ENCODE measurements at regions not wholly inside any gene's neighbourhood (a gene's known extent, or its start where the extent isn't known, plus 50 kb on each side); places are given as distances from the start of the nearest gene placed in this dataset.

GRCh38 chr17:33664116-33664840, 371.2 kb upstream of the ASIC2 start:
- ATAC-seq (no peak), DNase-seq (no peak)
- Histone ChIP-seq H3K36me3 (no peaks in the 10 kb centered on the region), H3K27me3 (no peaks in the 10 kb centered on the region), H3K4me3 (no peak overlapping the region), H3K27ac (no peak overlapping the region), H3K9me3 (no peaks in the 10 kb centered on the region), H3K4me1 (peaks cover 10% of the 10 kb centered on the region)
- no peak for TF ChIP-seq CTCF (IDR thresholded peaks at IDR 0.05)
- intact Hi-C loops (cut with DNase I): no loop called here

GRCh38 chr17:33667052-33667509, 374.0 kb upstream of the ASIC2 start:
- H3K27ac ChIP-seq: no peak overlapping the region
- H3K27me3 ChIP-seq: no peaks in the 10 kb centered on the region
- intact Hi-C loops (cut with DNase I): no loop called here
- H3K36me3 ChIP-seq: no peaks in the 10 kb centered on the region
- H3K4me3 ChIP-seq: no peak overlapping the region
- H3K9me3 ChIP-seq: no peaks in the 10 kb centered on the region
- H3K4me1 ChIP-seq: peaks cover 10% of the 10 kb centered on the region
- TF ChIP-seq CTCF (IDR thresholded peaks at IDR 0.05): no peak
- peak; percentile 72 for ATAC-seq
- DNase-seq: no peak

GRCh38 chr17:33667671-33668070, 374.6 kb upstream of the ASIC2 start:
- H3K27me3 ChIP-seq: no peaks in the 10 kb centered on the region
- H3K4me3 ChIP-seq: no peak overlapping the region
- ATAC-seq (no peak), DNase-seq (no peak)
- no peaks in the 10 kb centered on the region for H3K36me3 ChIP-seq
- intact Hi-C loops (cut with DNase I): no loop called here
- no peak for TF ChIP-seq CTCF (IDR thresholded peaks at IDR 0.05)
- no peak overlapping the region for H3K27ac ChIP-seq
- no peaks in the 10 kb centered on the region for H3K9me3 ChIP-seq
- peaks cover 10% of the 10 kb centered on the region for H3K4me1 ChIP-seq

GRCh38 chr17:33668516-33668915, 375.4 kb upstream of the ASIC2 start:
- ATAC-seq (no peak), DNase-seq (no peak)
- Histone ChIP-seq H3K36me3 (no peaks in the 10 kb centered on the region), H3K4me3 (no peak overlapping the region), H3K4me1 (peaks cover 10% of the 10 kb centered on the region), H3K27ac (no peak overlapping the region), H3K27me3 (no peaks in the 10 kb centered on the region), H3K9me3 (no peaks in the 10 kb centered on the region)
- intact Hi-C loops (cut with DNase I): no loop called here
- no peak for TF ChIP-seq CTCF (IDR thresholded peaks at IDR 0.05)

GRCh38 chr17:33671491-33671890, 378.4 kb upstream of the ASIC2 start:
- Histone ChIP-seq H3K4me3 (no peak overlapping the region), H3K4me1 (peaks cover 10% of the 10 kb centered on the region), H3K36me3 (no peaks in the 10 kb centered on the region), H3K27me3 (no peaks in the 10 kb centered on the region), H3K9me3 (no peaks in the 10 kb centered on the region), H3K27ac (no peak overlapping the region)
- intact Hi-C loops (cut with DNase I): no loop called here
- TF ChIP-seq CTCF (IDR thresholded peaks at IDR 0.05): no peak
- no peak for DNase-seq
- ATAC-seq: no peak

All from upper lobe of right lung (tissue), 1 donor.